ENCODE measurements at regions not wholly inside any gene's neighbourhood (a gene's known extent, or its start where the extent isn't known, plus 50 kb on each side); places are given as distances from the start of the nearest gene placed in this dataset.

DNA sequence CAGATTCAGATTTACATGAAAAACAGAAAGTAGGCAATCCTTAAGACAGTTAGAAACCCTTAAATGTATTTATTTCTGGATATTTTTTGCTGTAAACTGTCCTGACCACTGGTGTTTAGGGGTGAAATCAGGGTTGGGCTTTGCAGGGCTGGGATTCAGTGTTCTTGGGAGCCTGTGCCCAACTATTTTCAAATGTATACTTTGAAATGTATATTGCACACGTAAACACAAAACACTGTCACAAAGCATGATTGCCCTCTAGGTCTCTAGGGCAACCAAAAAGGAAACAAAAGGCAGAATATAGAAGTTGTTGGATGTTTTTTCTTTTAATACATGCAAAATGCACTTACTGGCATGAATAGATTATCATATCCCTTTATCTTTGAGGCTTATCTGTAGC is 1185.4 kb downstream of the DIAPH3 start:
- Histone ChIP-seq H3K4me1 (ENCODE audit: insufficient read depth, low read length) (no peaks in the 10 kb centered on the region), H3K27ac (ENCODE audit: low read depth, low read length) (no peak overlapping the region), H3K36me3 (ENCODE audit: insufficient read depth, low read length) (no peaks in the 10 kb centered on the region), H3K27me3 (ENCODE audit: insufficient read depth, low read length) (no peaks in the 10 kb centered on the region), H3K4me3 (ENCODE audit: low read length in 2 of 2) (no peak overlapping the region), H3K9me3 (ENCODE audit: control insufficient read depth in 1 of 2, low read length in 2 of 2) (no peaks in the 10 kb centered on the region)
- no peak for DNase-seq
- POLR2A ChIA-PET (ENCODE audit: partially characterized antibody), result no interaction called here
- Mint-ChIP-seq H3K36me3 (no peaks in the 10 kb centered on the region), H3K4me1 (no peaks in the 10 kb centered on the region), H3K27ac (no peak overlapping the region), H3K9me3 (peaks cover 0 to 14% (median 4%) of the 10 kb centered on the region in 8 donors), H3K27me3 (no peaks in the 10 kb centered on the region), H3K4me3 (no peak overlapping the region)
- CTCF ChIA-PET (ENCODE audit: partially characterized antibody), result no interaction called here
- intact Hi-C loops (cut with micrococcal nuclease), result no loop called here

DNA sequence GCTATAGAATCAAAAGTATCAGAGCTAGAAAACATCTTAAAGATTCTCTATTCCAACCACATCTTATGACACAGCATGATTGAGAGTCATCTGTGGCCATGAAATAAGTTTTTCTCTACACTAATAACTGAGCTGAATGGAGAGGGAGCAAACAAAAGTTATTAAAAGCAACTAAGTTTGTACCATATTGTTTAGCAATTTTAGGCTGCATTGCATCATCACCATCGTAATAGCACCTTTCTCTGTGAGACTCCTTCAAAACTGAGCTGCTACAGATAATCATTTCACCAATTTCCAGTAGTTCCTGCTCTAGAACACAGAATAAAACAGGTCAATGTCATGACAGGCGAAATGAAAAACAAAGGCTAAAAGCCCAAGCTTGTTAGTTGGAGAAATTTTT is 1183.9 kb downstream of the DIAPH3 start:
- no peak overlapping the region for H3K27ac ChIP-seq (ENCODE audit: low read depth, low read length)
- Mint-ChIP-seq H3K27ac (no peak overlapping the region), H3K4me3 (no peak overlapping the region), H3K27me3 (no peaks in the 10 kb centered on the region), H3K36me3 (no peaks in the 10 kb centered on the region), H3K9me3 (peaks cover 0 to 25% (median 12%) of the 10 kb centered on the region in 8 donors), H3K4me1 (no peaks in the 10 kb centered on the region)
- H3K36me3 ChIP-seq (ENCODE audit: insufficient read depth, low read length), result no peaks in the 10 kb centered on the region
- H3K27me3 ChIP-seq (ENCODE audit: insufficient read depth, low read length), result no peaks in the 10 kb centered on the region
- H3K4me1 ChIP-seq (ENCODE audit: insufficient read depth, low read length), result no peaks in the 10 kb centered on the region
- DNase-seq, result no peak
- intact Hi-C loops (cut with micrococcal nuclease), result no loop called here
- no peaks in the 10 kb centered on the region for H3K9me3 ChIP-seq (ENCODE audit: control insufficient read depth in 1 of 2, low read length in 2 of 2)
- POLR2A ChIA-PET (ENCODE audit: partially characterized antibody), result no interaction called here
- CTCF ChIA-PET (ENCODE audit: partially characterized antibody), result no interaction called here
- H3K4me3 ChIP-seq (ENCODE audit: low read length in 2 of 2), result no peak overlapping the region

DNA sequence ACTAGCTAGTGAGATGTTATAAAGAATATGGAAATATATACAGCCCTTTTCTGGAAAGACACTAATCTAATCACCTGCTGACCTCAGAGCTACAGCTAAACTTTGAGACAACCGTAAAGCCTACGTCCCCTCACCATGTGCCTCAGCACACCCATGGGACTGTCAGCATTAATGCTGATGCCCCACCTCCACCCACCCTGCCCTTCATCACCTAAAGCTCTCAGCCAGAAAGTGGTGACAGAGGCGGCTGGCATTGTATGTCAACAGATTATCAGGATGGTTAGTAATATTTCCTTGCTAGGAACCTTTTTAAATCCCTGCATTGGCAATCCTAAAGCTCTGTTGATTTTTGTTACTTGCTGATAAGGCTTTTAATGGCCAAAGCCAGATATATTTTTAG is 1177.9 kb downstream of the DIAPH3 start:
- Histone ChIP-seq H3K4me3 (ENCODE audit: low read length in 2 of 2) (no peak overlapping the region), H3K27ac (ENCODE audit: low read depth, low read length) (no peak overlapping the region), H3K27me3 (ENCODE audit: insufficient read depth, low read length) (no peaks in the 10 kb centered on the region), H3K4me1 (ENCODE audit: insufficient read depth, low read length) (no peaks in the 10 kb centered on the region), H3K9me3 (ENCODE audit: control insufficient read depth in 1 of 2, low read length in 2 of 2) (no peaks in the 10 kb centered on the region), H3K36me3 (ENCODE audit: insufficient read depth, low read length) (no peaks in the 10 kb centered on the region)
- Mint-ChIP-seq H3K9me3 (peaks cover 2 to 28% (median 11%) of the 10 kb centered on the region in 8 donors), H3K4me3 (no peak overlapping the region), H3K36me3 (no peaks in the 10 kb centered on the region), H3K4me1 (no peaks in the 10 kb centered on the region), H3K27me3 (no peaks in the 10 kb centered on the region), H3K27ac (no peak overlapping the region)
- ChIA-PET CTCF (ENCODE audit: partially characterized antibody) (no interaction called here), POLR2A (ENCODE audit: partially characterized antibody) (no interaction called here)
- no peak for DNase-seq
- intact Hi-C loops (cut with micrococcal nuclease), result no loop called here

- H3K27ac Mint-ChIP-seq, result no peak overlapping the region
- no peaks in the 10 kb centered on the region for H3K27me3 Mint-ChIP-seq
- CTCF ChIA-PET (ENCODE audit: partially characterized antibody), result no interaction called here
- H3K36me3 Mint-ChIP-seq, result no peaks in the 10 kb centered on the region
- H3K4me1 ChIP-seq (ENCODE audit: insufficient read depth, low read length), result no peaks in the 10 kb centered on the region
- intact Hi-C loops (cut with micrococcal nuclease), result no loop called here
- no peaks in the 10 kb centered on the region for H3K36me3 ChIP-seq (ENCODE audit: insufficient read depth, low read length)
- H3K27ac ChIP-seq (ENCODE audit: low read depth, low read length), result no peak overlapping the region
- H3K4me1 Mint-ChIP-seq, result no peaks in the 10 kb centered on the region
- no peaks in the 10 kb centered on the region for H3K9me3 ChIP-seq (ENCODE audit: control insufficient read depth in 1 of 2, low read length in 2 of 2)
- no peak for DNase-seq
- peaks cover 2 to 11% (median 5%) of the 10 kb centered on the region in 8 donors for H3K9me3 Mint-ChIP-seq
- POLR2A ChIA-PET (ENCODE audit: partially characterized antibody), result no interaction called here
- no peak overlapping the region for H3K4me3 ChIP-seq (ENCODE audit: low read length in 2 of 2)
- no peaks in the 10 kb centered on the region for H3K27me3 ChIP-seq (ENCODE audit: insufficient read depth, low read length)
- H3K4me3 Mint-ChIP-seq, result no peak overlapping the region
Observed at GRCh38 chr13:58989556-58989955, 1174.2 kb downstream of the DIAPH3 start.

DNA sequence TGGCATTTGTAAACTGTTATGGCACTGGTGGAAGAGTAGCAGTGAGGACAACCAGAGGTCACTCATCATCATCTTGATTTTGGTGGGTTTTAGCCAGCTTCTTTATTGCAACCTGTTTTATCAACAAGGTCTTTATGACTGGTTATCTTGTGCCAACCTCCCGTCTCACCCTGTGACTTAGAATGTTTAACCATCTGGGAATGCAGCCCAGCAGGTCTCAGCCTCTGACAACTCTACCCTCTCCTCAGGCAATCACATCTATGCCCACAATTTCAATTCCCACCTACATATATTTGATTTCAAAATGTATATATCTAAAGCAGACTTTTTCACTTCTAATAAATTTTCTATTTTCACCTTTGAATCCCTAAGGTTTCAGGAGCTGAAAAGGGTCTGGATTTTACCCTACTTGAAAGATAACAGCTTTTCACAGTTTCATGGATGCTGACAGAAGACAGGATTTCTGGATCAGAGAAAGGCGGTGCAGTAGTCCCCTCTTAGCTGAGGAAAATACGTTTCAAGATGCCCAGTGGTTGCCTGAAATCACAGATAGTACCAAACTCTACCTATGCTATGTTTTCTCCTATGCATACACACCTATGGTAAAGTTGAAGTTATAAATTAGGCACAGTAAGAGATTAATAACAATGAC is 1171.8 kb downstream of the DIAPH3 start:
- H3K36me3 Mint-ChIP-seq, result no peaks in the 10 kb centered on the region
- DNase-seq, result no peak
- H3K4me3 Mint-ChIP-seq, result no peak overlapping the region
- H3K9me3 Mint-ChIP-seq, result peaks cover 0 to 5% (median 0%) of the 10 kb centered on the region in 8 donors
- no peaks in the 10 kb centered on the region for H3K27me3 ChIP-seq (ENCODE audit: insufficient read depth, low read length)
- no peaks in the 10 kb centered on the region for H3K27me3 Mint-ChIP-seq
- no peaks in the 10 kb centered on the region for H3K4me1 Mint-ChIP-seq
- CTCF ChIA-PET (ENCODE audit: partially characterized antibody), result no interaction called here
- POLR2A ChIA-PET (ENCODE audit: partially characterized antibody), result no interaction called here
- H3K27ac Mint-ChIP-seq, result no peak overlapping the region
- H3K27ac ChIP-seq (ENCODE audit: low read depth, low read length), result no peak overlapping the region
- no peaks in the 10 kb centered on the region for H3K9me3 ChIP-seq (ENCODE audit: control insufficient read depth in 1 of 2, low read length in 2 of 2)
- H3K4me3 ChIP-seq (ENCODE audit: low read length in 2 of 2), result no peak overlapping the region
- intact Hi-C loops (cut with micrococcal nuclease), result no loop called here
- H3K36me3 ChIP-seq (ENCODE audit: insufficient read depth, low read length), result no peaks in the 10 kb centered on the region
- H3K4me1 ChIP-seq (ENCODE audit: insufficient read depth, low read length), result no peaks in the 10 kb centered on the region

- DNase-seq, result no peak
- Histone ChIP-seq H3K36me3 (ENCODE audit: insufficient read depth, low read length) (no peaks in the 10 kb centered on the region), H3K4me1 (ENCODE audit: insufficient read depth, low read length) (no peaks in the 10 kb centered on the region), H3K27ac (ENCODE audit: low read depth, low read length) (no peak overlapping the region), H3K27me3 (ENCODE audit: insufficient read depth, low read length) (no peaks in the 10 kb centered on the region), H3K9me3 (ENCODE audit: control insufficient read depth in 1 of 2, low read length in 2 of 2) (no peaks in the 10 kb centered on the region), H3K4me3 (ENCODE audit: low read length in 2 of 2) (no peak overlapping the region)
- intact Hi-C loops (cut with micrococcal nuclease), result no loop called here
- Mint-ChIP-seq H3K4me1 (no peaks in the 10 kb centered on the region), H3K27me3 (no peaks in the 10 kb centered on the region), H3K27ac (no peak overlapping the region), H3K36me3 (no peaks in the 10 kb centered on the region), H3K9me3 (peaks cover 0 to 5% (median 0%) of the 10 kb centered on the region in 8 donors), H3K4me3 (no peak overlapping the region)
- CTCF ChIA-PET (ENCODE audit: partially characterized antibody), result no interaction called here
- POLR2A ChIA-PET (ENCODE audit: partially characterized antibody), result no interaction called here
Observed at GRCh38 chr13:58992478-58993042, 1171.2 kb downstream of the DIAPH3 start.

DNA sequence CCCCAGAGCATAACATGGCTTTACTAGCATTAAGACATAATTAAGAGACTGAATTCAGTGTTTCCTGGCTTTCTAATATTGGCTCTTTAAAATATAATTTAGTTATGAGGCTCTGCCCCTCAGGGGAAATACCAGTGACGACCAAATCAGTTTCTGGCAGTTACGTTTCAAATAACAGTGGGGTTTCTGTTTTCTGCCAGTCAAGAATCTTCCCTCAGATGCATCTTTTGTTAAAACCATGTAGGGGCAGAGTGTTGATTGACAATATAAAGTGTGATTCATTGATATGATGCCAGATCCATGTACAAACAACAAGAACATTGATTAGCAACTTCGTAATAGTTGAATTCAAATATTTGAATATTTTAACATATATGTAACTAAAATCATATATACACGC is 1169.7 kb downstream of the DIAPH3 start:
- Mint-ChIP-seq H3K9me3 (peaks cover 0 to 5% (median 0%) of the 10 kb centered on the region in 8 donors), H3K36me3 (no peaks in the 10 kb centered on the region), H3K27me3 (no peaks in the 10 kb centered on the region), H3K4me1 (no peaks in the 10 kb centered on the region), H3K27ac (no peak overlapping the region), H3K4me3 (no peak overlapping the region)
- Histone ChIP-seq H3K27ac (ENCODE audit: low read depth, low read length) (no peak overlapping the region), H3K27me3 (ENCODE audit: insufficient read depth, low read length) (no peaks in the 10 kb centered on the region), H3K36me3 (ENCODE audit: insufficient read depth, low read length) (no peaks in the 10 kb centered on the region), H3K9me3 (ENCODE audit: control insufficient read depth in 1 of 2, low read length in 2 of 2) (no peaks in the 10 kb centered on the region), H3K4me3 (ENCODE audit: low read length in 2 of 2) (no peak overlapping the region), H3K4me1 (ENCODE audit: insufficient read depth, low read length) (no peaks in the 10 kb centered on the region)
- ChIA-PET POLR2A (ENCODE audit: partially characterized antibody) (no interaction called here), CTCF (ENCODE audit: partially characterized antibody) (no interaction called here)
- DNase-seq, result no peak
- intact Hi-C loops (cut with micrococcal nuclease), result no loop called here

DNA sequence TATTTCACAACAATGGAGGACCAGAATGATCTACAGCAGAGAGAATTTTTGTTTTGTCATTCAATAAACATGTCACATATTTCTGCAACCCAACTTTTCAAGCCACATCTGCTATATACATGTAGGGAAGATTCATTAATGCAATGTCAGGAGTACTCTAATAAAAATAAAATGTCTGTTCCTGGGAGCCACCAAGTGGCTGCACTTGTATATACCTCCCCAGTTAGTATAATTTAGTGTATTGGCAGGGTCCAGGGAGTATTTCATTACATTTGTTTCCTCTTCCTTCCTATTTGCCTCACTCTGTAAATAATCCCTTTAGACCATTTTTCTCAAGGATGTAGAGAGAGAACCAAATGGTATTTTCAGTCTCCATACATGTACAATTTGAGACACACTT is 1169.0 kb downstream of the DIAPH3 start:
- POLR2A ChIA-PET (ENCODE audit: partially characterized antibody), result no interaction called here
- Mint-ChIP-seq H3K4me1 (no peaks in the 10 kb centered on the region), H3K4me3 (no peak overlapping the region), H3K36me3 (no peaks in the 10 kb centered on the region), H3K9me3 (peaks cover 0 to 5% (median 0%) of the 10 kb centered on the region in 8 donors), H3K27ac (no peak overlapping the region), H3K27me3 (no peaks in the 10 kb centered on the region)
- Histone ChIP-seq H3K4me1 (ENCODE audit: insufficient read depth, low read length) (no peaks in the 10 kb centered on the region), H3K4me3 (ENCODE audit: low read length in 2 of 2) (no peak overlapping the region), H3K9me3 (ENCODE audit: control insufficient read depth in 1 of 2, low read length in 2 of 2) (no peaks in the 10 kb centered on the region), H3K36me3 (ENCODE audit: insufficient read depth, low read length) (no peaks in the 10 kb centered on the region), H3K27ac (ENCODE audit: low read depth, low read length) (no peak overlapping the region), H3K27me3 (ENCODE audit: insufficient read depth, low read length) (no peaks in the 10 kb centered on the region)
- no peak for DNase-seq
- intact Hi-C loops (cut with micrococcal nuclease), result no loop called here
- CTCF ChIA-PET (ENCODE audit: partially characterized antibody), result no interaction called here

All from CD4-positive, alpha-beta memory T cell (primary cell).